Cardiac septum (tissue), 1 donor: ENCODE measurements at regions not wholly inside any gene's neighbourhood (a gene's known extent, or its start where the extent isn't known, plus 50 kb on each side); places are given as distances from the start of the nearest gene placed in this dataset.

Experiments used
- DNase-seq: peaks from one replicate; pipeline ENCODE4 v3.0.0-alpha.2; 2020; ENCODE audit warnings: low spot score
- intact Hi-C: fragments of 100-400 bp; cut with DNase I; formaldehyde crosslinking; loops from one replicate; pipeline ENCODE4 v1.14.0; 2022
- donor health status: DM: no; HTN: no; CAD: no.

GRCh38 chr14:65238456-65238855 lies 136.1 kb upstream of the MAX start:
- intact Hi-C loops = no loop called here

GRCh38 chr14:65239143-65239937 lies 137.0 kb upstream of the MAX start:
- intact Hi-C loops = no loop called here
- DNase-seq = no peak

More at GRCh38 chr14:65238456-65238855, 136.1 kb upstream of the MAX start:
- no peak for DNase-seq

- DNase-seq = no peak
- intact Hi-C loops = no loop called here
Measured at GRCh38 chr14:65239938-65240296, 137.6 kb upstream of the MAX start.

- intact Hi-C loops = no loop called here
- DNase-seq = no peak
Measured at GRCh38 chr14:65241125-65241752, 138.9 kb upstream of the MAX start.

- no peak for DNase-seq
- intact Hi-C loops = no loop called here
Measured at GRCh38 chr14:65242732-65243134, 140.4 kb upstream of the MAX start.

- intact Hi-C loops = no loop called here
- no peak for DNase-seq
Measured at GRCh38 chr14:65243766-65244442, 141.6 kb upstream of the MAX start.

- intact Hi-C loops = no loop called here
Measured at GRCh38 chr14:65249471-65250161, 147.3 kb upstream of the MAX start.

GRCh38 chr14:65250162-65250495 lies 147.8 kb upstream of the MAX start:
- intact Hi-C loops = no loop called here
- DNase-seq = no peak

More at GRCh38 chr14:65249471-65250161, 147.3 kb upstream of the MAX start:
- no peak for DNase-seq

- DNase-seq = no peak
- intact Hi-C loops = no loop called here
Measured at GRCh38 chr14:65251213-65251612, 148.9 kb upstream of the MAX start.

GRCh38 chr14:65252482-65253255 lies 150.4 kb upstream of the MAX start:
- DNase-seq = no peak
- intact Hi-C loops = no loop called here

GRCh38 chr14:65255029-65255545 lies 152.8 kb upstream of the MAX start:
- intact Hi-C loops = no loop called here
- no peak for DNase-seq

GRCh38 chr14:65255583-65256461 lies 153.5 kb upstream of the MAX start:
- intact Hi-C loops = no loop called here
- DNase-seq = no peak

GRCh38 chr14:65256714-65257113 lies 154.4 kb upstream of the MAX start:
- intact Hi-C loops = no loop called here
- DNase-seq = no peak

- intact Hi-C loops = no loop called here
- no peak for DNase-seq
Measured at GRCh38 chr14:65257425-65257824, 155.1 kb upstream of the FUT8 start.

GRCh38 chr14:65258391-65258790 lies 154.1 kb upstream of the FUT8 start:
- intact Hi-C loops = no loop called here
- DNase-seq = no peak

GRCh38 chr14:65259000-65259399 lies 153.5 kb upstream of the FUT8 start:
- intact Hi-C loops = no loop called here
- DNase-seq = no peak

- intact Hi-C loops = no loop called here
- DNase-seq = no peak
Measured at GRCh38 chr14:65260786-65261185, 151.7 kb upstream of the FUT8 start.

- DNase-seq = no peak
- intact Hi-C loops = no loop called here
Measured at GRCh38 chr14:65261425-65261920, 151.1 kb upstream of the FUT8 start.
